ENCODE measurements at regions not wholly inside any gene's neighbourhood (a gene's known extent, or its start where the extent isn't known, plus 50 kb on each side); places are given as distances from the start of the nearest gene placed in this dataset.

GRCh38 chr5:74252044-74252443, 388.5 kb downstream of the ENC1 start:
- peaks cover 11% of the 10 kb centered on the region for H3K27me3 Mint-ChIP-seq
- H3K9me3 Mint-ChIP-seq: peaks cover 4% of the 10 kb centered on the region
- no peak overlapping the region for H3K27ac Mint-ChIP-seq
- no peaks in the 10 kb centered on the region for H3K36me3 Mint-ChIP-seq
- H3K4me3 Mint-ChIP-seq: no peak overlapping the region
- no peaks in the 10 kb centered on the region for H3K4me1 Mint-ChIP-seq

- H3K27me3 Mint-ChIP-seq: peaks cover 11% of the 10 kb centered on the region
- H3K4me1 Mint-ChIP-seq: no peaks in the 10 kb centered on the region
- H3K27ac Mint-ChIP-seq: no peak overlapping the region
- H3K4me3 Mint-ChIP-seq: no peak overlapping the region
- H3K36me3 Mint-ChIP-seq: no peaks in the 10 kb centered on the region
- H3K9me3 Mint-ChIP-seq: peaks cover 4% of the 10 kb centered on the region
Measured at GRCh38 chr5:74251141-74252035, 389.1 kb downstream of the ENC1 start.

DNA sequence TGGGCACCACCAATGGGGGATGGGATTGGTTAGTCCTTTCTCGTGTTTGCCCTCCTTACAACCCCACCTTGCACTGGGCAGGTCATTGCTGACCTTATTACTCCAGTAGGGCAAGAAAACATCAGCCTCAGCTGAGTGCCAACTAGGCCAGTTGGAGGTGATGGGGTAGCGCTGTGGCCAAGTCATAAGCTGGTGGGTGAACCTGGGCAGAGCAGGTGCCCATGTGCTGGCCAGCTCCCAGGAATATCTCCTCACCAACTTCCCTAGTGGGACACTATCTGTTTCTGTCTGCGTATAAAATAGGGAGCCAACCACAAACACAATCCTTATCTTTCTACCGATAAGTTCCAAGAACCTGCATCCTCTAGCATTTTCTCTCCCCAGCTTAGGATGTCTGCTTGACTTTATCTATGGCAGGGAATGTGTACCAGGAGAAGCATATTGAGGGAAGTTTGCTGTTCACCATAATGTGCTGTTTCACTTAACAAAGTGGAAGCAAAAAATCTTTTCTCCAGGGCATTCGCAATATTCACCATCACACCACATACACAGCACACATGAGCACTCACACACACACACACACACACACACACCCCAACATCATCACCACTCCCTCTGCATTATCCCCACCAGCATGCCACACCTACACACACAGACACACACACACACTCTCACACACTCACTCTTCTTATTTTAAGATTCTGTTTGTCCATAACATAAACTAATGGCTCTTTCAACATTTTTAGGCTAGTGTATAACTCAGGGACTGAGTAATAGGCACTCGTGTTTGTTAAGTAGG, 390.0 kb downstream of the ENC1 start:
- Mint-ChIP-seq H3K4me3 (no peak overlapping the region), H3K9me3 (peaks cover 4% of the 10 kb centered on the region), H3K36me3 (no peaks in the 10 kb centered on the region), H3K4me1 (no peaks in the 10 kb centered on the region), H3K27me3 (peaks cover 11% of the 10 kb centered on the region), H3K27ac (no peak overlapping the region)

DNA sequence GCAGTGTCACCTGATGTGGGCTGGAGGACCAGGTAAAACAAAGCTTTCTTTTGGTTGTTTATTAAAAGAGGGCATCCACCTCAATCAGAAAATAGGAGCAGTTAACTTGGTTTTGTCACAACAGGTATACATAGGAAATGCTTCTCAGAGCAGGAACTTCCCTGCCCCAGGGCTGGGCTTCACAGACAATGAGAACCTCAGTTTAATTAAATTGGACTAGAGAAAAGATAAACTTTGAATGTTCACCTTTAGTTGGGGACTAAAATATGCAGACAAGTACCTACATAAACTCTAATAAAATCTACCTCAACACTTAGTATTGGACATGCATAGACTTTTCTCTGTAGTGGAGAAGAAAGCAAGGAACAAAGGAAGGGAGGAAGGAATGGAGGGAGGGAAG, 392.0 kb downstream of the ENC1 start:
- Mint-ChIP-seq H3K27me3 (peaks cover 9% of the 10 kb centered on the region), H3K4me3 (no peak overlapping the region), H3K4me1 (no peaks in the 10 kb centered on the region), H3K9me3 (peaks cover 4% of the 10 kb centered on the region), H3K36me3 (no peaks in the 10 kb centered on the region), H3K27ac (no peak overlapping the region)

DNA sequence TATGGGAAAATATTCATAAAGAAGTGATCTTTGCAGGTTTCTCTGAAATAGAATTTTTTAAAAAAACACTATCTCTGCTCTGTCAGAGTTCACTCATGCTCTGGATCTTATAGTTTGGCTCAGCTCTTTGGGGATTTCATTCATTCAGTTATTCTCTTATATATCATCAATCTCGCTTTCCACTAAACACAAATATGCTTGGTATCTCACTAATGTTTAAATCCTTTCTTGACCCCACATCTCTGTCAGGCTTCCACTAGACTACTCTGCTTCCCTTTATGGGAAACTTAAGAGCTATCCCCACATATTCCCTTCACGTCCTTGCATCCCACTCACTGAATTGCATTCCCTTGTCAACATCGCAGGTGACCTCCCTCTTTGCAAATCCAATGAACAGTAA, 396.1 kb downstream of the ENC1 start:
- Mint-ChIP-seq H3K4me3 (no peak overlapping the region), H3K9me3 (no peaks in the 10 kb centered on the region), H3K27me3 (peaks cover 7% of the 10 kb centered on the region), H3K27ac (no peak overlapping the region), H3K4me1 (no peaks in the 10 kb centered on the region), H3K36me3 (no peaks in the 10 kb centered on the region)

DNA sequence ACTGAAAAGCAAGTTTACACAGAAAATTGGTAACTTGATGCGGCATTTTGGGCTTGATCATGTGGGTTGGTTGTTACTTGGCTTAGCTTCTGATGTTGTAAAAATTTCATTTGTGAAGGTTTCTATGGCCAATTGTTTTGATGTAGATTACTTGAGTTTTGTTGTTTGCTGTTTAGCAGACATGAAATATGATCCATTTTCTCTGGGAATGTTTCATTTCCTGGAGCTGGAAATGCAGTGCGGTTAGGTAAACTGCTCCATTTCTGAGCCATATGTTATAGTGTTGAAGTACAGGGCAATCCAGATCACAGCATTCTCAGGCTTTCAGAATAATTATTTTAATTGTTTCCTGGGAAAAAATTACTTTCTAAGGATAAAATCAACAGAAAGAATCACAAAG, 396.9 kb downstream of the ENC1 start:
- no peaks in the 10 kb centered on the region for H3K36me3 Mint-ChIP-seq
- no peak overlapping the region for H3K27ac Mint-ChIP-seq
- H3K4me1 Mint-ChIP-seq: no peaks in the 10 kb centered on the region
- peaks cover 8% of the 10 kb centered on the region for H3K27me3 Mint-ChIP-seq
- H3K4me3 Mint-ChIP-seq: no peak overlapping the region
- no peaks in the 10 kb centered on the region for H3K9me3 Mint-ChIP-seq

- H3K9me3 Mint-ChIP-seq: no peaks in the 10 kb centered on the region
- H3K4me1 Mint-ChIP-seq: no peaks in the 10 kb centered on the region
- peaks cover 14% of the 10 kb centered on the region for H3K27me3 Mint-ChIP-seq
- no peaks in the 10 kb centered on the region for H3K36me3 Mint-ChIP-seq
- no peak overlapping the region for H3K27ac Mint-ChIP-seq
- no peak overlapping the region for H3K4me3 Mint-ChIP-seq
Measured at GRCh38 chr5:74242516-74242915, 398.0 kb downstream of the ENC1 start.

DNA sequence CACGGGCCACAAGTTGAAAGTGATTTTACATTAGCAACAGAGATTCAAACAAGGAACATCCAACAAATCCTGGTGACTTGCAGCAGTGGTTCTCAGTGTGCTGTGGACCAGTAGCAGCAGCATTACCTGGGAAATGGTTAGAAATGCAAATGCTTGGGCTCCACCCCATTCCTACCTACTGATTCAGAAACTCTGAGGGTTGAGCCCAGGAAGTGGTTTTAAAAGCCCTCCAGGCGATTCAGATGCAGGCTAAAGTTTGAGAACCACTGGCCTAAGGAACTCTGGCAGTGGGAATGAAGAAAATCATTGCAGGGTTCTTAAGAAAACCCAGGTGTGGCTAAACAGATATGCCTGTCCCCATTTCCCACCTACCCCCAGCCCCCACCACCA, 398.8 kb downstream of the ENC1 start:
- H3K9me3 Mint-ChIP-seq: no peaks in the 10 kb centered on the region
- H3K4me3 Mint-ChIP-seq: no peak overlapping the region

GRCh38 chr5:74240783-74241750, 399.5 kb downstream of the ENC1 start:
- Mint-ChIP-seq H3K9me3 (no peaks in the 10 kb centered on the region), H3K4me3 (no peak overlapping the region), H3K27ac (no peak overlapping the region), H3K4me1 (no peaks in the 10 kb centered on the region), H3K36me3 (no peaks in the 10 kb centered on the region), H3K27me3 (peaks cover 14% of the 10 kb centered on the region)

More for the DNA sequence above, 398.8 kb downstream of the ENC1 start:
- no peaks in the 10 kb centered on the region for H3K36me3 Mint-ChIP-seq
- no peaks in the 10 kb centered on the region for H3K4me1 Mint-ChIP-seq
- H3K27me3 Mint-ChIP-seq: peaks cover 14% of the 10 kb centered on the region
- no peak overlapping the region for H3K27ac Mint-ChIP-seq

DNA sequence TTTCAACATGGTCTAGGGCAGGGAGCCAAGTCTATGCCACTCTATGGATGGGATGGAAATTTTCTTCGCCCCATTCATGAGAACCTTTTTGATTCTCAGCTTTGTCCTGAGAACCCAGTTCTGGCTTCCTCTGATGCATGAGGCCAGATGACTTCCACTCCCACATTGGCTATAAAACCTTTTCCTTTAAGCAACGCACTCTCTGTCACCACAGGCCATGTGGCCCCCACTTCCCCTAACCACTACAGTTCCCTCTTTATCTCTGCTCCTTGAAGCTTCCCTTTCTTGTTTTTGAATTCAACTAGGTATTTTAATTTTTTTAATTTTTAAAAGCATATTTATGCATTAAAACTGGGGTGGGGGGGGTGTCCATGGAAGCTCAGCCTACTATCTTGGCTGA, 401.3 kb downstream of the ENC1 start:
- H3K4me1 Mint-ChIP-seq: no peaks in the 10 kb centered on the region
- H3K9me3 Mint-ChIP-seq: no peaks in the 10 kb centered on the region
- no peak overlapping the region for H3K27ac Mint-ChIP-seq
- no peak overlapping the region for H3K4me3 Mint-ChIP-seq
- no peaks in the 10 kb centered on the region for H3K36me3 Mint-ChIP-seq
- H3K27me3 Mint-ChIP-seq: peaks cover 15% of the 10 kb centered on the region

- no peaks in the 10 kb centered on the region for H3K4me1 Mint-ChIP-seq
- H3K27ac Mint-ChIP-seq: no peak overlapping the region
- no peaks in the 10 kb centered on the region for H3K9me3 Mint-ChIP-seq
- H3K36me3 Mint-ChIP-seq: no peaks in the 10 kb centered on the region
- H3K4me3 Mint-ChIP-seq: no peak overlapping the region
- peaks cover 13% of the 10 kb centered on the region for H3K27me3 Mint-ChIP-seq
Measured at GRCh38 chr5:74237571-74238145, 402.9 kb downstream of the ENC1 start.

- H3K9me3 Mint-ChIP-seq: no peaks in the 10 kb centered on the region
- peaks cover 14% of the 10 kb centered on the region for H3K27me3 Mint-ChIP-seq
- H3K27ac Mint-ChIP-seq: no peak overlapping the region
- no peaks in the 10 kb centered on the region for H3K4me1 Mint-ChIP-seq
- no peaks in the 10 kb centered on the region for H3K36me3 Mint-ChIP-seq
- no peak overlapping the region for H3K4me3 Mint-ChIP-seq
Measured at GRCh38 chr5:74235552-74235951, 405.0 kb downstream of the ENC1 start.

DNA sequence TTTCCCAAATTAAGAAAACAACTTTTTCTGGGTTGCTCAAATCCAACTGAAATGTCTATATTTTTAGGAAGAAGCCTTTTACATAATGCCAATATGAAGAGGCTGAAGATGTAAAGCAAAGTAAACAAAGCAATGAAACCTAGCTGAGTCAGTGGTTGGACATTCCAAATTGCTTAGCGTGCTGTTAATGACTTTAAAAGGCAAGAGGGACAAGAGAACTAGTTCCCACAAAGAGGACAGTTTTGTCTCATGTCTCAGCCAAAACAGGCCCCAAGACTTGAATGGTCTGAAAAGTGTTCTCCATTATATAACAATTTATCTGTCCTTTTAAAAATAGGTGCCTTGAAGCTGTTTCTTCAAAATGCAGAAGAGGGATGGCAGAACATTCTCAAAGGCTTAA, 407.0 kb downstream of the ENC1 start:
- Mint-ChIP-seq H3K27ac (no peak overlapping the region), H3K36me3 (no peaks in the 10 kb centered on the region), H3K4me1 (no peaks in the 10 kb centered on the region)

DNA sequence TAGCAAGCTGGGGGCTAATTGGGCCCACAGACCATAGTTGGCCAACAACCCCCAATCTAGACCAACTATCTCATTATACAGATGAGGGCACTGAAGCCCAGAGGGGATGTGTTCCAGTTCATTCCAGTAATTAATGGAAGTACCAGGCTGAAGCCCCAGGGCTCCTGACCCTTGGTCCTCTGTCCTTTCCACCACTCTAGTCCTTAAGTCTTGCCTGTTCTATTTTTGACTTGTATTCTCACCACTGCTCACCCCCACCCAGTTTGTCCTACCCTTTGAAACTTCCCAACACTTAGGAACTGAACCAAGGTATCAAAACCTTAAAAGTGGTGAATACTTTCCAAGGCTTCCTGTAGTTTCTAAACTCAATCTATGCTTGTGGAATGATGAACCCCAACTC, 407.4 kb downstream of the ENC1 start:
- H3K4me1 Mint-ChIP-seq: no peaks in the 10 kb centered on the region
- H3K27me3 Mint-ChIP-seq: peaks cover 14% of the 10 kb centered on the region
- no peaks in the 10 kb centered on the region for H3K36me3 Mint-ChIP-seq
- H3K4me3 Mint-ChIP-seq: no peak overlapping the region
- peaks cover 8% of the 10 kb centered on the region for H3K9me3 Mint-ChIP-seq
- H3K27ac Mint-ChIP-seq: no peak overlapping the region

More for the DNA sequence above, 407.0 kb downstream of the ENC1 start:
- H3K4me3 Mint-ChIP-seq: no peak overlapping the region
- H3K9me3 Mint-ChIP-seq: peaks cover 8% of the 10 kb centered on the region
- H3K27me3 Mint-ChIP-seq: peaks cover 17% of the 10 kb centered on the region

- H3K27ac Mint-ChIP-seq: no peak overlapping the region
- H3K9me3 Mint-ChIP-seq: peaks cover 8% of the 10 kb centered on the region
- H3K4me3 Mint-ChIP-seq: no peak overlapping the region
- H3K36me3 Mint-ChIP-seq: no peaks in the 10 kb centered on the region
- H3K4me1 Mint-ChIP-seq: no peaks in the 10 kb centered on the region
- peaks cover 16% of the 10 kb centered on the region for H3K27me3 Mint-ChIP-seq
Measured at GRCh38 chr5:74232276-74232675, 408.3 kb downstream of the ENC1 start.
